NOMO-1 treated with dmso at 0.1 percent for 144 hours (cell line): ENCODE measurements at regions not wholly inside any gene's neighbourhood (a gene's known extent, or its start where the extent isn't known, plus 50 kb on each side); places are given as distances from the start of the nearest gene placed in this dataset.

Source experiments
- DNase-seq: peaks from one replicate; lab custom pipeline; 2025; ENCODE audit not compliant: unreplicated experiment; lab: John Stamatoyannopoulos, UW

- DNase-seq = no peak
These were observed 186.9 kb upstream of the LNX1 start for GRCh38 chr4:53778155-53778554.

DNA sequence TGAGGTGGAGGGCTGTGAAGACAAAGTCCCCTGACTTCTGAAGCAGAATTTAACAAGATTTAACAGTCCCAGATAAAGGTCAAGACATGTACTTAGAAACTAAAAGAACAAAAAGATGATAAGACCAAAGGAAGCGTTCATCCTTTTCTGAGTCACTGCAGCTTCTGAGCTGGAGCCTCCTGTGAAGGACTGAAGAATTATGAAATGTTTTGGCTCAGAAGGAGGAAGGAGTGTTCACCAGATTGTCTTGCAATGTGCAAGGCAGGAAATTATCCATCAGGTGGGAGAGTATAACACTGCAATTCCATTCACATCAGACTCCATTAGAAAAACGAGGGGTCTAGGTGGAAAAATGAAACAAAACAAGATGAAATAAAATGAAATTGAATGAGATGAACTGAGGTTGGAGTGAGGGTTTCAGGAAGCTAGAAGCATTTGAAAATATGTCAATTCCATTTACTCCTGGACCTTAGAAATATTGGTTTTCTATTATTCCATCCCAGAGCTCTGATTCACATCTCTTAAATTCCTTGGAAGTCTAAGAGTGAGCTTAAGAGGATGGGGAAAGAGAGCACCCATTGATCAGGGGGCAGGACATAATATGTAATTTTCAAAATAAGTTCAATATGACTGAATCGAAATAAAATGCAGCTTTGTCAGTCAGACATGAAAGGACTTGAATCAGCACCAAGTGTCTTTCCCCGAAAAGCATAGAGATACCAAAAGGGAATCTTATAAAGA lies 186.1 kb upstream of the LNX1 start:
- peak; percentile 3 for DNase-seq

DNA sequence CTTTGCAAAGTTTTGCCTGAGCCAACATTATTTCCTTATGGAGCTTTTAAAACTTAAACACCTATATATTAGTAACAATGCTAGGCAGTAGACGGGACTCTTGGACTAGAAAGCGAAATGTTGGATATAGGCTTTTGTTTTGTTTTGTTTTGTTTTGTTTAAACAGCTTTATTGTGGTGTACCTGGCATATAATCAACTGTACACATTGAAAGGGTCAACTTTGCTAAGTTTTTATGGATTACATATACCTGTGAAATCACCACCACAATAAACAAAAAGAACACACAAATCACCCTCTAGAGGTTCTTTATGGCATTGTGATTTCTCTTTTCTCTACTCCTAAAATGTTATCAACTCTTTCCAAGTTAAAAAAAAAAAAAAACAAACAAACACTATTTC lies 184.9 kb upstream of the LNX1 start:
- no peak for DNase-seq

DNA sequence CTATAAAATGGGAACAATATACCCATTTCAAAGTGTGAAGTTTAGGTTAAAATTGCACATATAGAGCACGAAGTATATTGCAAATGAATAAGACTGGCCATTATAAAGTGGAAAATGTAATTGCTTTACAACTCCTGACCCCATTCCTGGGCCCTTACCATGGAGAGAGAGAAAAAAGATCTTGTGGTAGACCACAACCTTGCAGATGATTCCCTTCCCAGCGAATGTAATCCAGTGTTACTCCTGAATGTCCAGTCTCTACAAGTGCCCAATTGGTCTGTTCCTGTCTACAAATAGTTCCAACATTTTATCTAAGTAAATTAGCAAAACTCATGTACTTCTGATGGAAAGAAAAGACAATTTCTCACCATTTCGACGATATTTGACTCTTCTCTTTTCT lies 184.1 kb upstream of the LNX1 start:
- DNase-seq = no peak

DNA sequence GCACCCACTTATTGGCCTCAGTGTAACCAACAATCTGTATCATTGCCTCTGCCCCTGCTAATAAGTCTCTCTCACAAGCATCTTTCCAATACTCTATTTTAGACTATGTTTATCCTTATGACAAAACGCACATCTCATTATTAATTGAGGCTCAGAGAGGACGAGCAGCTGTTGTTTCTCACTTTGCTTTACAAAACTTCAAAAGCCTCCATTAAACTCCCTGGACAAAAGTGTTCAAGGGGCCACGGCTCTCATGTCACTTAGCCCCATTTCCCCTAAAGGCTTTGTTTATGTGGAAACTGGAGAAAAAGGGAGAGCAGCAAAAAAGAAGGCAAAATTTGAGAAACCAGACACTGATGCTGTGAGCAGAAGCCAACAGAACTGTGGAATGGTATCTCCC lies 180.0 kb upstream of the LNX1 start:
- no peak for DNase-seq

GRCh38 chr4:53767482-53767881 lies 176.2 kb upstream of the LNX1 start:
- no peak for DNase-seq

DNA sequence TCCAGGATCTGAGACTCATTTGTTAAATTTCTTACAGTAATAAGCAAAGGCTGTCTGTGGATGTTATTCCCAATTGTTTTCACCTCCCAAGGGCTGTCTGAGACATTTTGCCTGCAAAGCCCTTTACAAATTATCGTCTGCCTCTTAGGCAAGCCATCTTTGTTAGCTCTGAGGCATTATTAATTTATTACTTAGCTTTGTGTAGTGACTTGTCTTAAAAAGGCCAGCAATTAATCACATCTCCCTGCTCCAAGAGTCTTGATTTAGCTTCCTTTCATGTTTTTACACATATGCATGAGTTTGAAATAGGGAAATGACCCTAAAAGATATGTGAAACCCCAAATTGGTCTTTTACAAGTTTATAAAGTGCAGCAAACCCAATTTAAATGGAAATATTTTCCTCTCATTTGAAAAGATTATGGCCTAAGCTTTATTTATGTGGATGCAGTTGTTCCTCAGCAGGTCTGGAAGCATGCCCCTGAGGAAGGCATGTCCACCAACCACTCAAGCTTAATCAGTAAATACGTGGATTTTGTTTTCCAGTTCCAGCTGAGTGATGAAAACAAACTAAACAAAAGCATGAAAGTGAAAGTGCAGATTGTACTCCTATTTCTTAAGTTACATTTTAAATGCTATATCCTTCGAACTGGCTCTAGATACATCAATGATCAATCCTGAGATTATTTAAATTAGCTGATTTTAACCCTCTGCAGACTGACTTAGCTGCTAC lies 173.6 kb upstream of the LNX1 start:
- no peak for DNase-seq

- no peak for DNase-seq
These were observed 172.7 kb upstream of the LNX1 start for GRCh38 chr4:53763813-53764597.

- DNase-seq = no peak
These were observed 164.4 kb upstream of the LNX1 start for GRCh38 chr4:53755656-53756055.

GRCh38 chr4:53752124-53752523 lies 160.8 kb upstream of the LNX1 start:
- DNase-seq = no peak

- DNase-seq = peak; percentile 76
These were observed 157.1 kb upstream of the LNX1 start for GRCh38 chr4:53748328-53748772.

DNA sequence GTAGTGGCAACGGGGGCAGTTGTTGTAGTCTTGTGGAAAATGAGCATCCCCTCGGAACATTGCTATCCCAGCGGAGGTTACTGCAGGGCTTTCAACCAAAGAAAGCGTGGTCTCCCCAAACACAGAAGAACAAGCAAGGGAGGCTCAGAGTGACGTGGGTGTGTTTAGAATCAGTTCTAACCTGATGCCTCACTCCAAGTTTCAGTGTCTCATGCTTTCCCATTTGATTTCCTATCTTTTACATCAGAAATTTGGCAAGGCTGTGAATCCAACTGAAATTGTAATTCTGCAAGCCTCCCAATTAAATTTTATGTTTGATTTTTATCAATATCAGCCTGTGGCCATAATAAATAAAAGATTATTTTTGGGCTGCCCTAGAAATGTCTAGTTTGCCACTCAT lies 156.1 kb upstream of the LNX1 start:
- DNase-seq = no peak

- no peak for DNase-seq
These were observed 153.3 kb upstream of the LNX1 start for GRCh38 chr4:53744446-53745160.

GRCh38 chr4:53734584-53735353 lies 143.5 kb upstream of the LNX1 start:
- peak; percentile 12 for DNase-seq

DNA sequence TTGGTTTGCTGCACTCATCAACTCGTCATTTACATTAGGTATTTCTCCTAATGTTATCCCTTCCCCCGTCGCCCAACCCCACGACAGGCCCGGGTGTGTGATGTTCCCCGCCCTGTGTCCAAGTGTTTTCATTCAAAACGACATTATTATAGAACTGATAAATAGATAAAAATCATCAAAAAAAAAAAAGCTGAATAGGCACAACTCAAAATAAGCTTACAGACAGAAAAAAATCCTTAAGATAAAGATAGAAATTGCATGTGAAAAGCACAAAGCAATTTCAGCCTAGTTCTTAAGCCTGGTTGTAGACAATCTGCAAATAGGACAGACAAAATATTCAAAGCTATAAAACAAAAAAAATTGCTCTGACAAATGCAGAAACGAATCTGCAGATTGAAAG lies 142.9 kb upstream of the LNX1 start:
- DNase-seq = no peak

GRCh38 chr4:53732661-53733060 lies 141.4 kb upstream of the LNX1 start:
- no peak for DNase-seq

DNA sequence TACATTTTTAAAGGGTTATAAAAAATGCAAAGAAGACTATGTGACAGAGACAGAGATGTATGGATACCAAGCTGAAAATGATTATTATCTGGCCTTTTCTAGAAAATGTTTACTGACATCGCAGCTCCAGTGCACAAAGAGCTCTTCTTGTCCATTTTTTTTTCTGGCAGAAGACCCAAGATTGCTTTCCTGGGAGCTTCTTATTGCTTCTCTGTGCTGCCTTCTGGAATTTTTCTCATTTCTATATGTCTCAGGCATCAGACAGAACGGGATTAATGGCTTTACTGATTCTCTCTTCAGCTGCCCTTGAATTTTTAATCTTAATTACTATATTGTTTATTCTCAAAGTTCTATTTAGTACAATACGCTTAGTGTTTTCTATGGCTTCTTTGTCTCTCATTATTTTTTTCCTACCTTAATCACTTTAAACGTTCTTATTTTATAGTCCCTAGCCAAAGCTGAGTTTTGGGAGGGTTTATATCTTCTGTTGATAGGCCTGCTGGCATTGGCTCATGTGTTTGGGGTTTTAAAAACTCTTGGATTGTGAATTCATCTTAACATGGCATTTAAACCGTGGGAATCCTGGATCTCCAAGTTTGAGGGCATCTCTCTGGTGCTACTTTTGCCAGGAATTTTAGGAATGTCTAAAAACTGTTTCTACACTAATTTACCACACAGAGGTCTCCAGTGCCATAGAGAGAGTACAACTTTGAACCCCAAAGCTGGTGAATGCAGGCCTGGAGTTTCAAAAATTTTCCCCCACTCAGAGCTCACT lies 138.9 kb upstream of the LNX1 start:
- DNase-seq = no peak

- DNase-seq = no peak
These were observed 130.8 kb upstream of the LNX1 start for GRCh38 chr4:53722110-53722509.

DNA sequence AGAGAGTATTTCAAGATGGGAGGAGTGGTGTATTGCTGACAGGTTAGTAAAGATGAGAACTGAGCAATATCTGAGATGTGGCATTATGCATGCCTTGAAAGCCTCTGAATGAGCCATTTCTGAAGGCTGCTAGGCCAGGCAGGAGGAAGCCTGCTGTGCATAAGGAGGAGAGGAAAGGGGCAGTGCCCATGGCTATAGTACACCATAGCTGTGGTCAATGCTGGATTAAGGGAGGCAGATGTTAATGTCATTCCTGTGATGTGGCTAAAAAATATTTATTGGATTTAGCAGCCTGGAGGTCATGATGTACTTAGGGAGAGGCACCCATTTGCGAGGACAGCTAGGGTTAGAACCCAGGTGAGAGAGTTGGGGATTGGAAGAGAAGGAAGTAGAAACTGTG lies 130.0 kb upstream of the LNX1 start:
- no peak for DNase-seq

- DNase-seq = no peak
These were observed 129.5 kb upstream of the LNX1 start for GRCh38 chr4:53720776-53721175.
